Activated CD4-positive, CD25-positive, alpha-beta regulatory T cell treated with anti-CD3 and anti-CD28 coated beads, Interleukin-2, amount 50 U/mL, for 72 hours (primary cell): ENCODE measurements at regions not wholly inside any gene's neighbourhood (a gene's known extent, or its start where the extent isn't known, plus 50 kb on each side); places are given as distances from the start of the nearest gene placed in this dataset.

ENCODE experiments used
- DNase-seq: peaks from one replicate; pipeline ENCODE4 v3.0.0; 2021

DNA sequence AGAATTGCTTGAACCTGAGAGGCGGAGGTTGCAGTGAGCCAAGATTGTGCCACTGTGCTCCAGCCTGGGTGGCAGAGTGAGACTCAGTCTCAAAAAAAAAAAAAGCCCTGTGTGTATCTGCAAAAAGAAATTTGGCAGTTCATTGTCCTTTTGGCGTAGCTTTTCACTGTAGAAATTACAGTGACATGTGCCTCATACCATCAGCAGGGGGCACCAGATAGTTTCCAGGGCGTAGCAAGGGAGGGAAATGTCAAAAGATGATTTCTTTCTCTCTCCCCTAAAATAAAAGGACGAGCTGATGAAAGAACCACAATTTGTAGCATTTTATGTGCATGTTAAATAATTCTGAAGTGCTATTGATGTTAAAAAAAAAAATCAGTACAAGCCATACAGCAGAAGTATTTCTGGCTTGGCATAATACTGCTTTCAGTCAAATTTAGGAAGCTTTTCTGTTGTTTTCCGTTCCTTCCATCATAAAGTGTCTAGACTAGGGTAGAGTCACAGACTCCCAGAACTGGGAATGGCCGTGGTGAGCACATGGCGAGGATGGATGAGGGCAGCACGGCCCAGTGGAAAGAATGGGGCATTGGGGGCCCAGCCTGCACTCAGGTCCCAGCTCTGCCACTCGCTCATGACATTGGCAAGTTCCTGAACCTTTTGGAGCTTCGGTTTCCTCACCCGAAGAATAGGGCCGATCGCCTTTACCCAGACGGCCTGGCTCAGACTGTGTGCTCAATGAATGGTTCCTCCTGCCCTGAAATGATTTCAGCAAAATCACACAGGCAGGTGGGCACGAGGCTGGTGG, 59.8 kb upstream of the RPH3AL start:
- peak; percentile 51 for DNase-seq

- no peak for DNase-seq
These were observed 59.0 kb upstream of the RPH3AL start for GRCh38 chr17:411421-412120.

GRCh38 chr17:410543-411401, 58.2 kb upstream of the RPH3AL start:
- DNase-seq: peak; percentile 47

DNA sequence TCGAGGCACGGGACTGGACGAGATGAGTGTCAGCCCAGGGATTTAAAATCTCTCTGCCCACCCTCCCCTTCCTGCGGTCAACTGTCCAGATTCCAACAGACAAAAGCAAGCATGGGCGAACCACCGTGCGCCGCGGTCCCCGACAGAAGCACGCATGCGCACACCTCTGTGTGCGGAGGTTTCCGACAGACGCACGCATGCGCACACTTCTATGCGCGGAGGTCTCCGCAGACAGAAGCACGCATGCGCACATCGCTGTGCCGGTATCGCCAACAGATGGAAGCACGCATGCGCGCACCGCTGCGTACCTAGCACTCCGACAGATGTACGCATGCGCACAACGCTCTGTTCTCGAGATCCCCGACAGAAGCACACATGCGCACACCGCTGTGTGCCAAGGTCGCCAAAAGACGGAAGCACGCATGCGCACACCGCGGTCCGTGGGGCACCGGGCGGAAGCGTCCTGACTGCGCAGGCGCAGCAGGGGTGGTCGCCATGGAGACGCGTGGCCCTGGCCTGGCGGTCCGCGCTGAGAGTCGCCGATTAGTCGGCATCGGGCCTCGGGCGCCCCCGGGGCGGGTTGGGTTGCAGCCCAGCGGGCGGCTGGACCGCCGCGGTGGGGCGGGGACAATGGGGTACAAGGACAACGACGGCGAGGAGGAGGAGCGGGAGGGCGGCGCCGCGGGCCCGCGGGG, 57.4 kb upstream of the RPH3AL start:
- DNase-seq: peak; percentile 99

- DNase-seq: no peak
These were observed 56.8 kb upstream of the RPH3AL start for GRCh38 chr17:409308-409847.

DNA sequence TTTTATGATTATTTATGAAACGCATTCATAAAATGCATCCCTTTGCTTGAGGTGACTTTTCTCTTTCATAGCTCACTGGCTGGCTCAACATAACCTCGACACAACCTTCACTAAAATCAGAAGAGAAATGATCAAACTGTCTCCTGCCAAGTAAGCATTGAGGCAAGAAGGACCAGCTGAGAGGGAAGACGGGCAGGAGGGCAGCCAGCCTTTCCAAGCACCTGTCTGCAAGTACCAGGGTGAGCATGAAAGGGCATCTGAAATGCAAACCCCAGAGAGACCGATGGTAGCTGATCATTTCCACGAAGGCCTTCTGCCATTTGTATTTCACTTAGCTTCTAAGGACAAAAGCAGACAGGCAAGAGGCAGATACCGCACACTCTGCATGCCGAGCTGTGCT, 52.1 kb upstream of the RPH3AL start:
- no peak for DNase-seq
